NCI-H2196 (cell line): ENCODE measurements at regions not wholly inside any gene's neighbourhood (a gene's known extent, or its start where the extent isn't known, plus 50 kb on each side); places are given as distances from the start of the nearest gene placed in this dataset.

Experiments used
- DNase-seq: peaks from one replicate; lab custom pipeline; 2025; ENCODE audit not compliant: unreplicated experiment; lab: John Stamatoyannopoulos, UW

DNA sequence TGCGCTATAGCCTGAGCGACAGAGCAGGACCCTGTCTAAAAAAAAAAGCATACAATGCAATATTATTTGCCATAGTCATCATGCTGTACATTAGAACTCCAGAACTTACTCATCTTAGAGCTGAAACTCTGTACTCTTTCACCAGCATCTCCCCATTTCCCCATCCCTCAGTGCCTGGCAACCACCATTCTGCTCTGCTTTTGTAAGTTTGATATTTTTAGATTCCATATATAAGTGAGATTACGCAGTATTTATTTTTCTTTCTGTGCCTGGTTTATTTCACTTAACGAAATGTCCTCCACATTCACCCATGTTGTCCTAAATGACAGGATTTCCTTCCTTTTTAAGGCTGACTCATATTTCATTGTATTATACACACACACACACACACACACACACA is 121.8 kb downstream of the BBS10 start:
- DNase-seq, result no peak

- no peak for DNase-seq
Measured at GRCh38 chr12:76223869-76224268, 124.3 kb downstream of the BBS10 start.

GRCh38 chr12:76220980-76221379 is 127.2 kb downstream of the BBS10 start:
- DNase-seq, result no peak

DNA sequence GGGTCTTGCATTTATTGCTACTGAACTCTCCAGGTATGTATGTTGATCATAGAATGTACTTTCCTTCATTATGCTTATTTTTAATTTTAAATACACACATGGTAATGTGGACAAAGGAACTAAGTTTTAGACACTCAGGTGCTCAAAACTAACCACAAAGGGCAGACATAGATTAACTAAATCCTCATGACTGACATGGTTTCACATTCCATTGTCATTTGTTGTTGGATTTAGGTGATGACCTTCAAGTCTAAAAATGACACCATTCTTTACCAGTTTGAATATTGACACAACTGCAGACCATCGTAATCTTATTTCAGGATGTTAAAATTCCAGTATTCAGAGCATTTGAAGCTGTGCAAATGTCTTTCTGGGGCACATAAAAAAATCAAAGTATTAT is 128.4 kb downstream of the BBS10 start:
- no peak for DNase-seq

- no peak for DNase-seq
Measured at GRCh38 chr12:76216585-76217472, 131.4 kb downstream of the BBS10 start.

DNA sequence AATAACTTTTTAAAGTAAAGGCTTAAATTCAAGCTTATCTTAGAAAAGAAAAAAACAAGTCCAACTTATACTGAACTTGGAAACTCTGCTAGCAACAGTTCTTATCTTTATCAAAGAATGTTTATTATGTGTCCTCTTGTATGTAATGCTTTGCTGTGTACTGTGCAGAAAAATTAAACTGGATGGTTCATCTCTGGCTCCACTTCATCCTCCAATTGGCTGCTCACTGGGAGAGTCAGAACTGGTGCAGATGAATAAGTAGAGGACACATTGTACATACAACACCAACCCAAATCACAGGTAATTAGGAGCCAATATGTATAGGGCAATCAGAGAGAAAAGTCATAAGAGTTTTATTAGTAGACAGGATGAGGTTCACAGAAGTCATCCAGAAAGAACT is 123.6 kb upstream of the NAP1L1 start:
- DNase-seq, result no peak

DNA sequence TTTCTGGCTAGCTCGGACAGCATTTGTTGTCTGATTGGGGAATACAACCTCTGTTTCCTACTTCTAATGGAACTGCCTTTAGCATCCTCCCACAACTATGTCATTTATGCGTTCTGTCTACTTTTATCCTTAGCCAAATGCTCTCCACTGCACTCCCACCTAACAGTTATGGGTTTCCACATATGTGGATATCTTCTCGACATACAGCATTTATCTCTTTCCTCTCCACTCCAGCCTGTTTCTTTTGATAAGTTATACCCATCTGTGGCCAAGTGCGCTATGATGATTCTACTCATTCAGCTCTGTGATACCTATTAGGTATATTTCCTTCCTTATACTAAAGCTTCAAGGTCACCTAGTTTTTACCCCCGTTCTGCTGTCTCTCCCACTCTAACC is 122.2 kb upstream of the NAP1L1 start:
- no peak for DNase-seq

- no peak for DNase-seq
Measured at GRCh38 chr12:76206039-76206676, 121.7 kb upstream of the NAP1L1 start.

DNA sequence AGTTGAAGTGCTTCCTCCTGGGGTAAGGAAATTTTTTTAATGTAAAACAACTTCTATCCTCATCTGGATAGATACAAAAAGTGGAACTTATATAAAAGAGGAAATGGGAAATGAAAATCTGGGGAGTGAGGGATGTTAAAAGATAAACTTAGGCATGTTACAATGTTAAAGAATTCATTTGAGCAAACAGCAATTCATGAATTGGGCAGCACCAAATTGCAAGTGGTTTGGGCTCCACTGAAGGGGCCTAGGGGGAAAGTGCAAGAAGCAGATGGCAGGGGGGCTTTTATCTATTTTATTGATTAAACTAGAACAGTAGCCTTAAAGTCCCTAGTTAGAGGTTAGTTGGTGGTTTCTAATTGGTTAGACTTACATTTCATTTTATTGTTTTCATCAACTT is 118.1 kb upstream of the NAP1L1 start:
- no peak for DNase-seq

- no peak for DNase-seq
Measured at GRCh38 chr12:76201758-76202157, 117.3 kb upstream of the NAP1L1 start.

DNA sequence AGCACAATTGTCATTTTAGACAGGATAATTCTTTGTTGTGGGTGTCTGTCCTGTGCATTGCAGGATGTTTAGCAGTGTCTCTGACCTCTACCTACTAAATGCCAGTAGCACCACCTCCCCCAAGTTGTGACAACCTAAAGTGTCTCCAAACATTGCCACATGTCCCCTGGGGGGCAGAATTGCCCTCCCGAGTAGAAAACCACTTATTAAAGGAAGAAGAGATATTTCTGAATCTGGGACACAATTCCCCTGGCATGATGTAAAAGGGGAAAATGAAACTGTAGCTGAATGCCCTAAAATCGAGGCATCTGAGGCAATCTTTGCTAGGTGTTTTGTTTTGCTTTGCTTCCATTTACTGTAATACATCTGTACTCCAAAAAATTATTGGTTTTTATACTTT is 116.8 kb upstream of the NAP1L1 start:
- DNase-seq, result no peak

DNA sequence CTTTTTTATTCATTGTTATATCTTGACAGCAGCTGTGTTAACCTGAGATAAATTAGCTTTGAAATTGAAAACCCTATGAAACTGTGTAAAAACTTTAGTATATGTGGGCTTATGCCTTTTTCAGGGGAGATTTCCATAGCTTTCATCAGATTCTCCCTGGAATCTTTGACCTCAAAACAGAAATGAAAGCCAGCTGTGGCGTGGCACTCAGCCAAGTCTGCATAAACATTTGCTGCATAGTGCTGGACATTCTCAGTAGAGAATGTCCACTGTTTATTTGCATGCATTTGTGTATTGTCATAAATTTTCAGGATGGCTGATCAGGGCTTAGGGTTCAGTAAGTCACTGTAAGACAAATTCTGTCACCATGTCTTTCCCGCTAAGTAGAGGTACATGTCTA is 115.3 kb upstream of the NAP1L1 start:
- no peak for DNase-seq

DNA sequence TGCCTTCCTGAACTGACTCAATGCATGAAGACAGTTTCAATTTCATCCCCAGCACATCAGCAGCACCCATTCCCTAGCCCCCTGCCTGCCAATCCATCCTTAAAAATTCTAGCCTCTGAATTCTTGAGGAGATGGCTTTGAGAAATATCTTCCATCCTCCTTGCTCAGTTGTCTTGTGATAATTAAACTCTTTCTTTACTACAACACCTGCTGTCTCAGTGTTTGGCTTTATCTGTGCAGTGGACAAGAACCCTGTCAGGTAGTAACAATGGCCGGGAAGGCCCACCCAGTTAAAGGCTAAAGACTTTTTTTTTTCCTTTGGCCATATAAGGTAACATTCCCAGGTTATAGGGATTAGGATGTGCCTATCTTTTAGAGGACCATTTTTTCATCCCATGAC is 114.4 kb upstream of the NAP1L1 start:
- DNase-seq, result no peak

- DNase-seq, result no peak
Measured at GRCh38 chr12:76197283-76197682, 112.8 kb upstream of the NAP1L1 start.

- DNase-seq, result no peak
Measured at GRCh38 chr12:76195920-76196319, 111.4 kb upstream of the NAP1L1 start.

DNA sequence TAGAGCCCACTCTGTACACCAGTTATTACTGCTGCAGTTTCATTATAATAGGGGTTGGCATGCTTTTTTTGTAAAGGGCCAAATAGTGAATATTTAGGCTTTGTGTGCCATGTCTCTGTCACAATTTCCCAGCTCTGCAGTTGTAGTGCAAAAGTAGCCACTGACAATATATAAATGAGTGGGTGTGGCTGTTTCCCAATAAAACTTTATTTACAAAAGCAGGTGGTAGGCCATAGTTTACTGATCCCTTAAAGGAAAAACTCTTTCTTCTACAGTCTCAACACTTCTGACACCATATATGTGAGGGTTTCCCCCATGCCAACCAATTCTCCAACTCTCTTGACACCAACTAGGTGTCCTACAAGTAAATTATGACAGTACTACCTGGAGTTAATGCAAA is 110.2 kb upstream of the NAP1L1 start:
- no peak for DNase-seq

DNA sequence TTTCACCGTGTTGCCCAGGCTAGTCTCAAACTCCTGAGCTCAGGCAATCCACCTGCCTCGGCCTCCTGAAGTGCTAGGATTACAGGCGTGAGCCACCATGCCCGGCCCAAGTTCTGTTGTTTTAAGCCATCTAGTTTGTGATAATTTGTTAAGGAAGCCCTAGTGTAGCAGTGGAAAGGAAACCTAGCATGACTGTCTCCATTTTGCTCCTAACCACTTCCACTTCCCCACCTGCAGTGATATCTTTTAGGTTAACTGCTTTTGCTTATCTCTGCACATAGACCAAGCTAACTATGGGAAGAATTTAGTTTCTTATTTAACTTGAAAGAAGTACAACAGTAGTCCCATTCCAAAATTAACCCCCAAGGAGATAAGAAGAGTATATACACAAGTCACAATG is 109.5 kb upstream of the NAP1L1 start:
- DNase-seq, result no peak

GRCh38 chr12:76192416-76192815 is 107.9 kb upstream of the NAP1L1 start:
- DNase-seq, result no peak

GRCh38 chr12:76190299-76190698 is 105.8 kb upstream of the NAP1L1 start:
- DNase-seq, result no peak

- no peak for DNase-seq
Measured at GRCh38 chr12:76189851-76190250, 105.4 kb upstream of the NAP1L1 start.

DNA sequence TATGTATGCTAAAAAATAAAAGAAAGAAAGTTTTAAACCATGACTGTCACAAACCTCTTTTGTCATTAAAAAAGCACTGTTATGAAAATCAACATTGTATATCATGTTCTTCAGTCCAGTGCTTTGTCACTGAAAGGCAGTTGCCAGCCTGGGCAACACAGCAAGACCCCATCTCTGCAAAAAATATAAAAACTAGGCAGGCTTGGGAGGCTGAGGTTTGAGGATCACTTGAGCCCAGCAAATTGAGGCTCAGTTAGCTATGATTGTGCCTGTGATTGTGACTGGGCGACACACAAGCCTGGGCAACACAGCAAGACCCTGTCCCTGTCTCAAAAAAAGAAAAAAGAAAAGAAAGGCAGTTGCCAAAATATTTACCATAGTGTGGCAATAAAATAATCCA is 102.7 kb upstream of the NAP1L1 start:
- no peak for DNase-seq

- no peak for DNase-seq
Measured at GRCh38 chr12:76186131-76186906, 101.8 kb upstream of the NAP1L1 start.
